GM18858 (cell line): ENCODE measurements at regions not wholly inside any gene's neighbourhood (a gene's known extent, or its start where the extent isn't known, plus 50 kb on each side); places are given as distances from the start of the nearest gene placed in this dataset.

Source experiments
- ATAC-seq: cut with Tn5 transposase; IDR thresholded peaks from one replicate; pipeline ENCODE4 v1.9.1; 2021; ENCODE audit not compliant: unreplicated experiment

GRCh38 chr10:78901694-78902093 lies 167.1 kb upstream of the ZMIZ1 start:
- ATAC-seq, result no peak

- ATAC-seq, result no peak
These were observed 166.0 kb upstream of the ZMIZ1 start for GRCh38 chr10:78902815-78903214.

- ATAC-seq, result no peak
These were observed 165.3 kb upstream of the ZMIZ1 start for GRCh38 chr10:78903341-78903940.

GRCh38 chr10:78904196-78904595 lies 164.6 kb upstream of the ZMIZ1 start:
- no peak for ATAC-seq

- ATAC-seq, result no peak
These were observed 163.5 kb upstream of the ZMIZ1 start for GRCh38 chr10:78905015-78905956.

GRCh38 chr10:78905957-78906308 lies 162.8 kb upstream of the ZMIZ1 start:
- no peak for ATAC-seq

GRCh38 chr10:78906734-78907390 lies 161.9 kb upstream of the ZMIZ1 start:
- ATAC-seq, result no peak

- ATAC-seq, result no peak
These were observed 161.1 kb upstream of the ZMIZ1 start for GRCh38 chr10:78907551-78908211.

- no peak for ATAC-seq
These were observed 159.5 kb upstream of the ZMIZ1 start for GRCh38 chr10:78909221-78909620.

- ATAC-seq, result no peak
These were observed 158.7 kb upstream of the ZMIZ1 start for GRCh38 chr10:78910021-78910420.

GRCh38 chr10:78910476-78910875 lies 158.3 kb upstream of the ZMIZ1 start:
- no peak for ATAC-seq

GRCh38 chr10:78910886-78911285 lies 157.9 kb upstream of the ZMIZ1 start:
- ATAC-seq, result no peak

GRCh38 chr10:78911533-78912340 lies 157.0 kb upstream of the ZMIZ1 start:
- ATAC-seq, result no peak

- ATAC-seq, result no peak
These were observed 156.2 kb upstream of the ZMIZ1 start for GRCh38 chr10:78912361-78913218.

GRCh38 chr10:78913219-78914059 lies 155.3 kb upstream of the ZMIZ1 start:
- ATAC-seq, result no peak

- ATAC-seq, result no peak
These were observed 154.7 kb upstream of the ZMIZ1 start for GRCh38 chr10:78914060-78914378.

- ATAC-seq, result no peak
These were observed 154.1 kb upstream of the ZMIZ1 start for GRCh38 chr10:78914502-78915189.

GRCh38 chr10:78915190-78915518 lies 153.6 kb upstream of the ZMIZ1 start:
- no peak for ATAC-seq
